Omental fat pad (tissue), 3 donors: ENCODE measurements at regions not wholly inside any gene's neighbourhood (a gene's known extent, or its start where the extent isn't known, plus 50 kb on each side); places are given as distances from the start of the nearest gene placed in this dataset.

Experiments used
- ATAC-seq: fragments of 150-250 bp; one replicate; pipeline ENCODE4 v1.9.1; 2016; ENCODE audit warnings: mild to moderate bottlenecking, moderate library complexity; ENCODE audit not compliant: low FRiP score
- DNase-seq: peaks from one replicate; pipeline ENCODE4 v3.0.0-alpha.2; 2019; ENCODE audit warnings: low spot score
- TF ChIP-seq, protein P1 (sequence below), 3 donors: fragments of 450-650 bp; IDR thresholded peaks; one replicate each; pipeline ENCODE4 v1.5.1; 2016 to 2017; ENCODE audit warnings: antibody characterized with exemption in 3 of 3, mild to moderate bottlenecking in 3 of 3, moderate library complexity in 2 of 3

- TF ChIP-seq, protein P1, sequence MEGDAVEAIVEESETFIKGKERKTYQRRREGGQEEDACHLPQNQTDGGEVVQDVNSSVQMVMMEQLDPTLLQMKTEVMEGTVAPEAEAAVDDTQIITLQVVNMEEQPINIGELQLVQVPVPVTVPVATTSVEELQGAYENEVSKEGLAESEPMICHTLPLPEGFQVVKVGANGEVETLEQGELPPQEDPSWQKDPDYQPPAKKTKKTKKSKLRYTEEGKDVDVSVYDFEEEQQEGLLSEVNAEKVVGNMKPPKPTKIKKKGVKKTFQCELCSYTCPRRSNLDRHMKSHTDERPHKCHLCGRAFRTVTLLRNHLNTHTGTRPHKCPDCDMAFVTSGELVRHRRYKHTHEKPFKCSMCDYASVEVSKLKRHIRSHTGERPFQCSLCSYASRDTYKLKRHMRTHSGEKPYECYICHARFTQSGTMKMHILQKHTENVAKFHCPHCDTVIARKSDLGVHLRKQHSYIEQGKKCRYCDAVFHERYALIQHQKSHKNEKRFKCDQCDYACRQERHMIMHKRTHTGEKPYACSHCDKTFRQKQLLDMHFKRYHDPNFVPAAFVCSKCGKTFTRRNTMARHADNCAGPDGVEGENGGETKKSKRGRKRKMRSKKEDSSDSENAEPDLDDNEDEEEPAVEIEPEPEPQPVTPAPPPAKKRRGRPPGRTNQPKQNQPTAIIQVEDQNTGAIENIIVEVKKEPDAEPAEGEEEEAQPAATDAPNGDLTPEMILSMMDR (IDR thresholded peaks at IDR 0.05) = no peak
- ATAC-seq (no peak), DNase-seq (no peak)
These were observed 61.1 kb upstream of the TGM3 start for GRCh38 chr20:2234598-2235191.

DNA sequence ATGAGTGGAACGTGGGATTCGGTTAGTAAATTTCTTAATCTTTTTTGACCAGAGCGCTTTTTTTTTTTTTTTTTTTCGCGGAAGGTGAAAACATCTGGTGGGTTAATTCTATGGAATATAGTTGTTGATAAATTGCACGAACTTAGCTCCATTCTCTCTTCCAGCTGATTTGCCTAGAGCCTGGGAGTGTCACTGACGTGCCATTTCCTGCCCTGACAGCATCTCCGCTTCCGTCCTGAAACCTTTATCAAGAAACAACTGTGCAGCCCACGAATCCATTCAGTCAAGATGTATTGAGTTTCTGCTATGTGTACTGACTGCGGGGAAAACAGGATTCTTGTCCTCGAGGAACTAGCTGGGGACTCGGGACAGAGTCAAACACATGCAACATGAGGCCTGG lies 59.5 kb upstream of the TGM3 start:
- TF ChIP-seq, protein P1 (IDR thresholded peaks at IDR 0.05) = no peak
- DNase-seq (no peak), ATAC-seq (no peak)

DNA sequence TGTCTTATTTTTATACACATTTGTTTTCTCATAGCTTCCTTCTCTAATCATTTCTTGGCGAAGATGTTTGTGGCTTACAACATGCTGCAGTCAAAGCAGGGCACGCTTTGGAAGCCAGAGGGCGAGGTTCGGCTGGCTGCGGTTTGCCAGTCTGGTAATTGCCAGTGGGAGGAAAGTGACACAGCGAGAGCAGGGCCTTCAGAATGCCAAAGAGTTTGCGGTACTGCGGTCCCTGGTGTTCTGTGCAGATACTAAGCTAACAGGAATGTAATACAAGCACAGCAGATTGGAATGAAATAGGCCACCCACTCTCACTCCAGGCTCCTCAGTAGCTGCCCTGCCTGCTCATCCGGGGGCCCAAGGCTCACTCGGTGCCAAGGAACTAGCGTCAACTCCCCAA lies 58.7 kb upstream of the TGM3 start:
- TF ChIP-seq, protein P1 (IDR thresholded peaks at IDR 0.05) = no peak
- no peak for DNase-seq
- no peak for ATAC-seq

- ATAC-seq (no peak), DNase-seq (no peak)
- TF ChIP-seq, protein P1 (IDR thresholded peaks at IDR 0.05) = no peak
These were observed 57.2 kb upstream of the TGM3 start for GRCh38 chr20:2238601-2239000.

- ATAC-seq (no peak), DNase-seq (no peak)
- TF ChIP-seq, protein P1 (IDR thresholded peaks at IDR 0.05) = no peak
These were observed 55.0 kb upstream of the TGM3 start for GRCh38 chr20:2240835-2241234.

GRCh38 chr20:2242678-2243077 lies 53.1 kb upstream of the TGM3 start:
- ATAC-seq (no peak), DNase-seq (no peak)
- TF ChIP-seq, protein P1 (IDR thresholded peaks at IDR 0.05) = no peak

GRCh38 chr20:2244523-2244922 lies 51.3 kb upstream of the TGM3 start:
- no peak for ATAC-seq
- no peak for DNase-seq
- TF ChIP-seq, protein P1 (IDR thresholded peaks at IDR 0.05) = no peak
